HG02852 (cell line): ENCODE measurements at regions not wholly inside any gene's neighbourhood (a gene's known extent, or its start where the extent isn't known, plus 50 kb on each side); places are given as distances from the start of the nearest gene placed in this dataset.

ENCODE experiments used
- ATAC-seq: cut with Tn5 transposase; IDR thresholded peaks from one replicate; pipeline ENCODE4 v1.9.1; 2021; ENCODE audit warnings: mild to moderate bottlenecking, moderate library complexity; ENCODE audit not compliant: unreplicated experiment

DNA sequence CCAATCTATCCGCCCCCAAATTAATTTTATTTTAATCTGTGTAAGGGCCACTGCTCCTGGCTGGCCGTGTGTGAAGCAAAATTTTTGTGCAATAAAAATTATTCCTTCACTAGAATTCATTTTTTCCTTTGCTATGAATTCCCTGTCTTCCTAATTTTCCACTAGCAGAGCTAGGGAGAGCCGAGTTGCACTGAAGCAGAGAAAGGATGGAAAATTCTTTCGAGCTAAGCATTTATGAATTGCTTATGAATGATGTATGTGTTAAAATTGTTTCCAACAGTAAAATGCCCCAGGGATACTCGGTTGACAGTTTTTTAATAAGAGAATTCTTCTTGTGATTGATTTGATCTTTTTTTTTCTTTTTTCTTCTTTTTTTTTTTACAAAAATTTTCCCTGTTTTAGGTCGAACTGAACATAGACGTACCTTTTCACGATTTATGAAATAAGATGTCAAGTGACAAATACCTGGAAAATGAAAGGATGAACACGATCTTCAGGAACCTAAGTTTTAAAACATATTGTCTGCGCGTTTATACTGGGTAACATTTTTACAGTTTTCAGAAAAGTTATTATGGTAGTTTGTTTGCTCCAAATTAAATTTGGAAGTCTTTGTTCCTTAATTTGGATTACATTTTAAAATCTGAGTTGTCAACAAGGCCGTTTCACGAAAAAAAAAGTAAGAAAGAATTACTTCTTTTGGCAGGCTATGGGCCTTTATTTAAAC lies 288.8 kb upstream of the NFE2L3 start:
- ATAC-seq: no peak

DNA sequence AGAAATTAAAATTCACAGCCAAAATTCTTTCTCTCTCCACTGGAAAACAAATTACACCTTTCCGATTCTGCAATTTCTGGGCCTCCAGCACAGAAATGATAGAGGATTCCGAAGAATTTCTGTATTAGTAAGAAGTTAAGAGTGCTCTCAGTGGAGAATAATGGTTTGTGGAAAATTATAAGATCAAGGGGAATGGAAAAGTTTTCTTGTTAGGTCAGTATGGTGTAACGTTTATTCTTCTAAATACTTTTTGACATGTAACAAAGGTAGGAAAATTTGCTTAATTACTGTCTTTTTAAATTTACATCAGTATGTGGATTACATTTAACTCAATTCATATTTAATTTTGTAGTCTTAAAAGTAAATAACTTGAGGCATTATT lies 288.3 kb upstream of the NFE2L3 start:
- no peak for ATAC-seq

DNA sequence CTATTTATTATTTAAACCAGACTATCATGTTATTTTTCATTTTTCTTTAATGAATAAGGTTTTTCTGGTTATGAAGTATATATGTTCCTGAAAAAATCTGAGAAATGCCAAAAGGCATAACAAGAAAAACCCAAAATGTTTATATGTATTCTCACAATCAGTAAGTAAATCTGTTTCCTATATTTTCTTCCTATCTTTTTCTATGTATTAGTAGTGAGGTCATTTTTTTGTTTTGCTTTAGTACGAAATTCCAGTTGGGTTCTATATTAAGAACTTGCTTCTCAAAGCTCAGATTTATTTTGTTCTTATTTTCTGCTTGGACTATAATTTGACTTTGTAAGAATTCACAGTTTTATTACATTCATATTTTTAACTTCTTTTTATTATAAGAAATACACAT lies 287.5 kb upstream of the NFE2L3 start:
- no peak for ATAC-seq

DNA sequence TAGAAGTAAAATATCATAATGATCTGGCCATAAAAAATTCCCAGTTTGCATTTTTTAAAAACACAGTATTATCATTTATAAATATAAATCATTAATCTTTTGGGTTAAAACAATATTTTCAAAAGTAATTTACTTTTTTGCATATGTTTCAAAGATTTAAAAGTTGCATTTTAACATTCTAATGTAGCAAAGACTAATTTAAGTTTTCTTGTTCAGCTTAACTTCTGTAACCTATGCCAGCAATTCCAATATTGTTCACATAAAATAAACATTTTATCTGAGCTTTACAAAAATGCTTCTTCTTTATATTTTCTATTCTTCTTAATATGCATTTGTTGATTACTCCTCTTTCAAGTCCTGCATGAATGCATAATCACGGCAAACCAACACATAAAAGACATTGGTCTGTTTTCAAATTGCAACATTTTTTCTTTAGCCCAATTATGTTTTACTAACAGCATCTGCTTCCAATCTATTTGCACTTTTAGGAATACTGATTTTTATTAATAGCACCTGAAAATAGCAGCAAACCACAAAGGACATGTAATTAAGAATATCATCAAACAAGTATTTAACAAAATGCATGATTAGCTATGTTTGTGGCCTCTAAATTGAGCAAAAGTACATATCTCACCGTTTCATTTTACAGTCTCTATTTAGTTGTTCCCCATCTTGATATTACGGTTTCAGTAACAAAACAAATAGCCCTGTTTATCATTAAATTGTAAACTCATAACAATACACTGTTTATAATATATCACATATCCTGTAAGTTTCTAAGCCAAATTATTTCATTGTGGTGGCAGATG lies 286.9 kb upstream of the NFE2L3 start:
- no peak for ATAC-seq

DNA sequence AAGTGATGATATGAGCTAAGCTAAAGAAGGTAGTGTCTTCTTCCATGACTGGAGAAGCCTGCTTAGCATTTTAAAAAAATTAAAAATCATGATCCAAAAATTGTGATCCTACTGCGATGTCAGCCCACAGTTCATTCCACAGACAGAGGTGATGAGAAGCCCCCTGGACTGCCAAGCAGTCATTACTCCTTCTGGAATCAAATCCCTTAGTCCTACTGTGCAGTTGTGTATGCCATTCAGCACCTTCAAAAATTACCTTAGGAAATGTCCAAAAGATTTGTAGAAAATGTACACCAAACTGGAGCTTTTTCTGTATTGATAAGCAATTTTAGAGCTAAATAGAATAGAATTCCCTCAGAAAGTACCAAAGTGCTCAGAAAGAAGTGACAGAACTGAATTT lies 283.5 kb upstream of the NFE2L3 start:
- ATAC-seq: no peak

DNA sequence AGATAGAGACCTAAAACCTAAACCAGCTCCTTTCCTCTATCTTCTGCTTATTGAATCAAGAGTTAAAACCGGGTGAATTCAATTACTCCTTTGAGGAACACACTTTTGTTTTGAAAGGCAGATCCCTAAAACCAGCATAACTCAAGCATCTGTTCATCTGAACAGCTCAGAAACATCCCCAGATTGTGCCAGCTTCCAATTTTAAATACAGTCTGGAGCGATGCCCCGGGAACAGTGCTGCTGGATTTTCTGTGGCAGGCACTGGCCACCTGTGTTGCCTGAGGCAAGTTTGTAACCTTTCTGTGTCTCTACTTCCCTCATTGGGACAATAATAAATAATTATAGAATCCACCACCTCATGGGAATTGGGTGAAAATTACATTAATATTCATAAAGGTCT lies 281.4 kb upstream of the NFE2L3 start:
- no peak for ATAC-seq

DNA sequence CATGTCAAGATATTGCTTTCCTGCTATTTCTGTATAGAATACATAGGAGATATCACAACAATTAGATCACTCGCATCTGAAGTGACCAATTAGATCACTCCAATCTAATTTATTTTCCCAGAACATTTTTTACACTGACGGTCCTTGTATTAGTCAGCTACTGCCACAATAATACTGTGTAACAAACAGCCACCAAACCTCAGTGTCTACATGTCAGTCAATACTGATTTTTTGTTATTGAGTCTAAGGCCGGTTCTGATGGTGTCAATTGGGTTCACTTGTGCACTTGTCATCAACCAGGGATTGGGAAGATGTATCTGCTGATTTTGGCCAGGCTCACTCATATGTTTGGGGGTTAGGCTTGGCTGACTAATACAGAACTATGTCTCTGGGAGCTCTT lies 275.9 kb upstream of the NFE2L3 start:
- no peak for ATAC-seq

DNA sequence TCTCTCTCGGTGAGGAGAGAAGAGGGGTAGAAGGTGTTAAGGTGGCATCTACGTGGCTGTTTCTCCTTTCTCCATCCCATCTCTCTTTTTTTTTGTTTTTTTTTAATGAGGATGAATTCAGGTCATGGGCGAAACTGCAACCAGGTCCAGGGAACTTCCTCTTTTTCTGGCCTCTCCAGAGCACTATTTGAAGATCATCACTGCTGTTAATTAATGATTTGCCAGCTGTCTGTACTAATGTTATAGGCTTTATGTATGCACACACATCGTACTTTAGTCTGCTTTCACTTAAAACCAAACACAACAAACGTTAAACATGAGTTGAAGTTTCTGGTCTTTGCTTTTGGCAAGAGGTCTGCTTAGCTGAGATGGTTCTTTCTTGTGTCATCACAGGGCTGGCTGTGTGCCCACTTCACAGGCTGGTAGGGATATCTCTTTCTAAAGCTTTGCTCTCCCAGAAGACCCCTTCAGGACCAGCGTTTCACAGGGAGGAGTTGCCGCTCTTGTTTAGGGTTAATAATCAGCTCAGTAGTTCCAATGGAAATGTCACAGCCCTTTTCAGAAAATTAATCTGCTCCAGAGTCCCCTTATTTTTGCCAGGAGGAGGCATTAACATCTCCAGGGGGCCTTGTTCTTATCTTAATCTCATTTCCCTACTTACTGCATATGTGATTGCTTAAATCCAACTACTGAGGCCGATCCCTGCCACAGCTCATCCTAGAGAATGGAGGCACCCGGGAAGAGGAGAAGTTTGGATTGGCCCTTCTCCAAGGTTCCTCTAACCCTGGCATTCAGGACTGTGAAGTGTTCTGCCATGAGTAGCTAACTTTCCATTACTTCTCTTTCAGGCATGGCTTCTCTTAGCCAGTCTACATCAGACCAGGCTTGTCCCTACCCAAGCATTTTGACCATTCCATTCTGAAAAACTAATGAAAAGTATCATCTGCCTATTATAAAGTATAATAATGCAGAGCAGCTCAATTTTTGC lies 273.9 kb upstream of the NFE2L3 start:
- ATAC-seq: no peak

DNA sequence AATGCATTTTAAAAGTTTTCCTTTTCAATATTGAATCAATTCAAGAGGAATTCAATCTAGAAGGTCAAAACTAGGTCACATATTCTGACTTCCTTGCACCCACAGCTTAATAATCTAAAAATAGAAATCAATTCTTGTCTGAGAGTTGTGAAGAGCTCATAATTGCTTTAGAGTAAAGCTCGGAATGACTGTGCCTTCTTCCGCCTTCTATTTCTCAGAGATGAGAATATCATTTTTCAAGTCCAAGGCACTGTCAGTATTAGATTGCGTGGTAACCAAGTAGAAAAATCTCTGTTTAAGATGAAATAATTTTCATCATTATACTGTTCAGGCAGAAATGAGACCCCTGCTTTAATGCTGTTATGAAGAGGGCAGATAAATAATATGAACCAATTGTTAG lies 272.2 kb upstream of the NFE2L3 start:
- no peak for ATAC-seq

DNA sequence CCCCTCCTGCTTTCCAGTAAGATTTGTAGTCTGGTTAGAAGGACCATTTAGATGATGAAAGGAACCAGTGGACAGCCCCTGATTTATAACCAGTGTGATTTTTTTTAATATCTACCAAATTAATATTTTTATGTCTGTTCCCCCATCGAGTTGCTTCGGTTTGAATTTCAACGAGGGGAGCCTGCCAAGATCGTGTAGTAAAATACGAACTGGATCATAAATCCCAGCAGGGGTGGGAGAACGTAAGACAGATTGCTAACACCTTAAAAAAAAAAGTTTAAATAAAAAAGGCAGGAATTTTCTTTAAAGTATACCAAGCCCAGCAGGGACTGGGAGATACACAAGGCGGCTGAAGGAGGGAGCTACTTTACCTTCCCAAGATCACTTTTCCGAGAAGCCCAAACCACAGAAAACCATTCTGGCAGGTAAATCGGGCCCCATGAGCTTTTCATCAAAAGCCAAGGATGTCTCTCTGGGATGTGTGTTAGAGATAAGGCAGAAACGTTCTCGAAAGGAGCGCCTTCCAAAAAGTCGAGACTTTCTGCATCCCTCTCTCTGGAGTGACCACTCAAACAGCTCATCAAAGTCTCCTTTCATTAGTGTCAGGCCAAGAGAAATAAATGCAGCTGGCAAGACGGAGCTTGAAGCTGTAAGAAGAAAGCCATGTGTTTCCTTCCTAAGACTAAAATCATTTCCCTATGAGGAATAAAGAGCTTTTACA lies 270.5 kb upstream of the NFE2L3 start:
- no peak for ATAC-seq

DNA sequence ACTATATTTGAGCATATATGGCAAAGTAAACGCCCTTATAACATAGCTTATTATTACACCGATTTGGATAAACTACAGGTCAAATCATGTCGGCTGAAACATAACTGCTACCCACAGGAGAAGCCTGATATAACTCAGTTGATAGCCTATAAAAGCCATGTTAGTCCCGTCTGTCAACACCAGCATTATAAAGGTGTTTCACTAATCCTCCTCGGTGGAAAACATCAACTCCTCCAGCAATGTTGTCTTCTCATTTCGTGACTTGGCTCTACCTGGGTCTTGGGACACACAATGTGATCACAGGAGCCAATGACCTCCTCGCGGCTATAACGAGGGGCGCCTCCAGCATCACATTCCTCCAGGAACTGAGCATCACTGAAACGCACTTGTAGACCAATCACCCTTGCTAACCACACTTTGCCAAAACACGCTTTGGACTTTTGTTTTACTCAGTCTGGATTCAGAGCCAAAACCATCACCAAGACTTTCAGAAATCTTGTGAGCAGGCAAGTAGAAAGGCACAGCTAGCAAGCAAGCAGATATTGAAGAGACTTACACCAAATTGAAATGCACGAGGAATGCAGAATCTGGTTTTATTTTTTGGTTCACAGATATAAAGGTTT lies 269.7 kb upstream of the NFE2L3 start:
- no peak for ATAC-seq

DNA sequence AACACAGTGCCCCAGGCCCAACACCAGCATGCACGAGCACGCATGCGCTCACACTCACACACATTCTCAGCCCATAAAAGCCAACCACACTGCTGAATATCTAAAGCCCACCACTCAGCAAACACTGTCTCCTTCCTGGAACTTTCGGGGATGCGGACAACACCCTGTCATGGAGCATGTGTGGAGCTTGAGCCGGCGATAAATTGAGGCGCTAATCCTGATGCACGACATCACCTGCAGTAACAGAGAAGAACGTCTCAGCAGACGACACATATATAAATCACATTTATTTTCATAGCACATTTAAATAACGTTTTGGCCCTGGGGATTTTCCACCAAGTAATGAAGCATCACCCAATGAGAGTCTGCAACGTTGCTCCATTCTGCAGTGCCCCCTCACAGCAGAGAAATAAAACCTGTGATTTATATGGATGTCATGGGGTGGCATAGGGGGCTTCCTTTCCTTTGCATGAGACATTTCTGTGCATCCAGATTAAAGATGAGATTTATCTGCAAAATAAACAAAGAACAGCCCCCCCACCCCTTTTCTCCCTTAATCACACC lies 267.7 kb upstream of the NFE2L3 start:
- no peak for ATAC-seq

DNA sequence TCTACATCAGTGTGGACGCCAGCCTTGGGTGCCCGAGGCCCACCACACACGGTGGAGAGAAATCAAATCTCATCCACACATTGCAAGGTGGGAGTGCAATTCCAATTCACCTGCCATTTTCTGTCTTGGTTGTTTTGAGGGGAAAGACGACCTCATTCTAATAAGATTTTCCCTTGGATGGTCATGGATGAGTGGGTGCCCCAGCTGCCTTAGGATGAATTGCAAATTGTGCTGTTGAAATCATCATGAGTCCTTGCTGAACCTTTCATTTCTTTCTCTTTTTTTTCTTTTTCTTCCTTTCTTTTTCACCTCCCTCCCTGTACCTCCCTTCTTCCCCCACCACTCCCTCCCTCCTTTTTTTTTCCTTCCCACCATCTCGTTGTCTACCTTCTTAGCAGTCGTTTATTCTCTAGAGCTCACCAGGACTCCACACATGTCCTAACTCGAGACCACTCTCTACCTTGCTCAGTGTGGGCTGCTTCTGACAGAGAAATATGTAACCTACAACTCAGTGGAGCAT lies 266.9 kb upstream of the NFE2L3 start:
- no peak for ATAC-seq

DNA sequence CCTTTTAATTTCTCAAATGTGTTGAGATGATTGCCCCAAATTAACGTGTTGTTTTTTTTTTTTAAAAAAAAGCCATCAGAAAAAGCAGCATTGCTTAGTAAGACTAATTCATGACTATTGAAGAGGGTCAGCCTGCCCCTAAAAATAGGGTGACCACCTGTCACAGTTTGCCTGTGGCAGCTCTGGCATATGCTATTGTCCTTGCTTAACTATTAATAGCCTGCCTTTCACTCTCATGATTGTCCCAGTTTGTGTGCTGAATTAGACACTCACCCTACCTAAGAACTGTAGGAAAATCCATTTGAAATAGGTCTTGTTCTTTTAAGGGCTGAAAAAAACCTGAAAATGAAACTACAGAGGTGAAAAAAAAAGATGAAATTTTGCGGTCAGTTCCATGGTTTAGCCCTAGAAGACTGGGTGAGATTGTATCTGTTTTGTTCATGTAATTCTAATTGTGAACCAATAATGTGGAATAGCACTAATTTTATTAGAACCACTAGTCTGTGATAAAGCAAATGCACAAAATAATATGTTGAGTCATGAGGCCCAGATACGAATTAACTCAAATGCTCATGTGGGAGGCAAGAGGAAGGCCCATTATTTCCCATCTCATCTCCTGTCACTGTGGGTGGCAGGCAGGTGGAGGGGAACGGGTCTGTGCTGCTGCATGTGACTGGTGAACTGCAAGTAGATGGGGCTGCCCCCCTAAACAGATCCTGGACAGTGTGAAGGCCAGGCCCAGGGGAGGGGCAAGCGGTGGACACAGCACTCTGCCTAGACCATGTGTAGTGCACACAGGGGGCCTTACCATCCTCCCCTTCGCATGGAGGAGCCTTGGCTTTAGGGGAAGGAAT lies 265.4 kb upstream of the NFE2L3 start:
- ATAC-seq: no peak

DNA sequence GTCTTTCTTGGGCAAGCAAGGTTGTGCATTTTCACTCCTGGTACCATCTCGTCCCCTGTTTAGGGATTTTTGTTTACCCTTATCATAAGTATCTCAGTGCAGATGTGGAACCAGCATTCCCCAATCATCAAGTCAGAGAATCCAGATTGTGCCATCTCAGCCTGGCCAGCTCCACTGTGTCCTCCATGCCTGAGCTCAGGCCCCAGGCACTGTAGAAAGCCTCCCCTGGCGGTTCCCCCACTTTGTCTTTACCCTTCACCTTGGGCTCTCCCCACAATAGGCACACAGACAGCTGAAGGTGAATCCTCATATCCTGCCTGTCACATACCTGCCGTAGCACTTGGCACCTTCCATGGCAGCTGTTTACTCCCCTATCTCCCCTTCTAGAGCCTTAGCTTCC lies 264.7 kb upstream of the NFE2L3 start:
- no peak for ATAC-seq

DNA sequence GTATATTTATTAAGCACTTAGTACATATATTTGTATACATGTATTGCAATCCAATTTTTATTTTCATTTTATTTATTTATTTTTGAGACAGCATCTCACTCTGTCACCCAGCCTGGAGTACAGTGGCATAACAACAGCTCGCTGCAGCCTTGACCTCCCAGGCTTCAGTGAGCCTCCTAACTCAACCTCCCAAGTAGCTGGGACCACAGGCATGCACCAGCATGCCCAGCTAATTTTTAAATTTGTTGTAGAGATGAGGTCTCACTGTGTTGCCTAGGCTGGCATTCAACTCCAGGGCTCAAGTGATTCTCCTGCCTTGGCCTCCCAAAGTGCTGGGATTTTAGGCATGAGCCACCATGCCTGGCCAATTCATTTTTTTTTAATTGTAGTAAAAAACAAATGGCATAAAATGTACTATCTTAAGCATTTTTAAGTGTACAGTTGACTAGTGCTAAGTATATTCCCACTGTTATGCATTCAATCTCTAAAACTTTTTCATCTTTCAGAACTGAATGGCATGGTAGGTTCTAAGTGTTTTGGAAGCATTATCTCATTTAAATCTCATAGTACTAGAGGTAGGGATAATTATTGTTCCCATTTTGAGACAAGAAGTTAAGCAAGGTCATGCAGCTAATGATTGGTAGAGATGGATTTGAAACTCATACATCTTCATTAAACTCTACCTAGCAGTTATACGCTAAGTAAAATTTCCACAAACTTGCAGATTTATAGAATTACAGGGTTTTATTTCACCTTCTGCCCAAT lies 264.0 kb upstream of the NFE2L3 start:
- ATAC-seq: no peak

DNA sequence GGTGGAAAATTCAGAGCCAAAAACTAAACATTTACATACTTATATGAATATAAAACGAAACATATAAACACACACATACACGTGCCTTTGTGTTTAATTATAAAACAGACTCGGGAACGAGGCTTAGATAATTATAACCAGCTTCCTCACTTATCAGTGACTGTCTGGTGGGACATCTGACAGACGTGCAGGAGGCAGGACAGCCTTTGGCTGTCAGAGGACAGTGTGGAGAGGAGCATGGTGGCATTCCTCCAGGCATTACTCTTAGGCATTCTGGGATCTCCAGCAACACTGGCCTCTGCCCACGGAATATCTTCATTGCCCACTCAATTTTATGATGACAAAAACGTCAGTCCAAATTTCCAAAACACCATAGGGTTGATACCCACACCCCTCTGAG lies 262.2 kb upstream of the NFE2L3 start:
- ATAC-seq: no peak

DNA sequence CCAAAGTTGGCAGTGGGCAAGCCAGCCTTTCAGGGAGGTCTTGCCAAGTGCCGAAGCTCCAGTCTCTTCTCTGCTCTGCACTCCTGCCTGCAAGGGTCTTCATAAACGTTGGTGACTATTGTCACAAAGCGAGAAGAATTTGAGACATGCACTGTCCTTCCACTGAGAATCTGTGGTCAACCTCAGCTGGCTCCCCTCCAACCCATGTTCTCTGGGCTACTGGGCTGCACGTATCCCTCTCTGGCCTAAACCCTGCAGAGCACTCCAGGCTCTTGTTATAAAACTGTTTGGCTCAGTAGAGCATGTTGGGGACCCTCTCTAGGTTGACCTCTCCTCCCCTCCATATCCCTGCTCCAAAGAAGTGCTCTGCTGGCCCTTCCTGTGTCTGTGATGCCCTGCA lies 260.4 kb upstream of the NFE2L3 start:
- ATAC-seq: no peak
